GM10266 (cell line): ENCODE measurements at regions not wholly inside any gene's neighbourhood (a gene's known extent, or its start where the extent isn't known, plus 50 kb on each side); places are given as distances from the start of the nearest gene placed in this dataset.

ENCODE experiments used
- DNase-seq: peaks from one replicate; pipeline ENCODE4 v3.0.0; 2012; ENCODE audit errors: extremely low spot score
- CTCF ChIP-seq: IDR thresholded peaks from 2 replicates; pipeline ENCODE4 v1.5.1; 2012; ENCODE audit warnings: mild to moderate bottlenecking, low read depth; ENCODE audit not compliant: control insufficient read depth, insufficient read depth; ENCODE audit errors: missing control alignments

- TF ChIP-seq CTCF = no peak
- no peak for DNase-seq
Observed at GRCh38 chr2:78896536-78896935, 129.0 kb upstream of the REG3G start.

- DNase-seq = no peak
- TF ChIP-seq CTCF = no peak
Observed at GRCh38 chr2:78907089-78907488, 118.4 kb upstream of the REG3G start.

- no peak for TF ChIP-seq CTCF
- no peak for DNase-seq
Observed at GRCh38 chr2:78908973-78909372, 116.5 kb upstream of the REG3G start.

- DNase-seq = no peak
- no peak for TF ChIP-seq CTCF
Observed at GRCh38 chr2:78910376-78910775, 115.1 kb upstream of the REG3G start.

GRCh38 chr2:78913257-78913656, 112.2 kb upstream of the REG3G start:
- DNase-seq = no peak
- no peak for TF ChIP-seq CTCF

- DNase-seq = no peak
- no peak for TF ChIP-seq CTCF
Observed at GRCh38 chr2:78925258-78925657, 100.2 kb upstream of the REG3G start.

GRCh38 chr2:78928502-78928901, 97.0 kb upstream of the REG3G start:
- TF ChIP-seq CTCF = no peak

More at GRCh38 chr2:78928502-78928901, 97.0 kb upstream of the REG3G start:
- DNase-seq = no peak
